BLaER1 (cell line): ENCODE measurements at regions not wholly inside any gene's neighbourhood (a gene's known extent, or its start where the extent isn't known, plus 50 kb on each side); places are given as distances from the start of the nearest gene placed in this dataset.

Experiments used
- H3K27ac ChIP-seq: shearing (Covaris generic); formaldehyde crosslinking; 2 replicates; pipeline ENCODE4 v1.8.1; 2022
- H3K27me3 ChIP-seq: shearing (Covaris generic); formaldehyde crosslinking; 2 replicates; pipeline ENCODE4 v1.8.1; 2022
- H3K36me3 ChIP-seq: shearing (Covaris generic); formaldehyde crosslinking; 2 replicates; pipeline ENCODE4 v1.8.1; 2022
- H3K4me1 ChIP-seq: shearing (Covaris generic); formaldehyde crosslinking; 2 replicates; pipeline ENCODE4 v1.8.1; 2022
- H3K4me2 ChIP-seq: shearing (Covaris generic); formaldehyde crosslinking; 2 replicates; pipeline ENCODE4 v1.8.1; 2022
- H3K4me3 ChIP-seq: shearing (Covaris generic); formaldehyde crosslinking; 2 replicates; pipeline ENCODE4 v1.8.1; 2022
- H3K9ac ChIP-seq: shearing (Covaris generic); formaldehyde crosslinking; 2 replicates; pipeline ENCODE4 v1.8.1; 2022
- H3K9me3 ChIP-seq: shearing (Covaris generic); formaldehyde crosslinking; 2 replicates; pipeline ENCODE4 v1.8.1; 2022
- H4K20me1 ChIP-seq: shearing (Covaris generic); formaldehyde crosslinking; 2 replicates; pipeline ENCODE4 v1.8.1; 2022
- Cebpa-rat ChIP-seq: shearing (Covaris generic); IDR thresholded peaks from 2 replicates; pipeline ENCODE4 v1.8.1; 2022

DNA sequence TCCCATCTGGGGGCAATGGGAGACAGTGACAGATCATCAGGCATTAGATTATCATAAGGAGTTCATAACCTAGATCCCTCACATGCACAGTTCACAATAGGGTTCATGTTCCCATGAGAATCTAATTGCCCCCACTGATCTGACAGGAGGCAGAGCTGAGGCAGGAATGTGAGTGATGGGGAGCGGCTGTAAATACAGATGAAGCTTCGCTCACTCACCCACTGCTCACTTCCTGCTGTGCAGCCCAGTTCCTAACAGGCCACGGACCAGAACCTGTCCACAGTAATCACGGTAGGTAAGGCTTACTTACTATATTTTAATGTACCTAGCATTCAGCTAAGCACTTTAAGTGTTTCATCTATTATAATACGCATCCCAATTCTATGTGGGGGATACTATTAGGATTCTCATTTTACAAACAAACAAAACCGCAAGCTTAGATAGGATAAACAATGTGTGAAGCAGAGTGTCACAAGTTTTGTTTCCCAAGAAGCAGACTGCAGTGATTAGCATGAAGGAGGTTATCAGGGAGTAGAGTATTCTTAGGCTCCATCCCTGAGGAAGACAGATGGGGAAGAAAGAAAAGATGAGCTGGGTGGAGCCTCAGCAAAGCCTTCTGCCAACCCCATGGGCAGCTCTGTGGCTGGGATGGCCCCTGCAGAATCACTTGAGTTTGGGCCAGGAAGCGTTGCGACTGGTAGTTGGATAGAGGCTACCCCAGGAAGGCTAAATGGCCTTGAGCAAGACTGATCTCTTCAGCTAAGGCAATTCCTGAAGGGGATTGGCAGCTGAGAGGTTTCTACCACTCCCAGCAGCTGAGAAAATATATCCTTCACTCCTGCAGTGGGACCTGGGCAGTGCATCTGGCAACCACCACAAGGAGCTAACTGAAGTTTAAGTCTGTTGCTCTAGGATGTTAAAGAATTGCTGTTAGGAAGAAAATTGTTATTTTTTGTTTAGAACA, 133.1 kb downstream of the MREG start:
- no peak overlapping the region for H3K4me2 ChIP-seq
- no peak overlapping the region for H3K4me3 ChIP-seq
- no peaks in the 10 kb centered on the region for H3K9me3 ChIP-seq
- H4K20me1 ChIP-seq = no peaks in the 10 kb centered on the region
- no peak overlapping the region for H3K9ac ChIP-seq
- H3K27me3 ChIP-seq = no peaks in the 10 kb centered on the region
- no peak overlapping the region for H3K27ac ChIP-seq
- H3K4me1 ChIP-seq = no peaks in the 10 kb centered on the region
- no peaks in the 10 kb centered on the region for H3K36me3 ChIP-seq
- TF ChIP-seq Cebpa-rat = no peak

DNA sequence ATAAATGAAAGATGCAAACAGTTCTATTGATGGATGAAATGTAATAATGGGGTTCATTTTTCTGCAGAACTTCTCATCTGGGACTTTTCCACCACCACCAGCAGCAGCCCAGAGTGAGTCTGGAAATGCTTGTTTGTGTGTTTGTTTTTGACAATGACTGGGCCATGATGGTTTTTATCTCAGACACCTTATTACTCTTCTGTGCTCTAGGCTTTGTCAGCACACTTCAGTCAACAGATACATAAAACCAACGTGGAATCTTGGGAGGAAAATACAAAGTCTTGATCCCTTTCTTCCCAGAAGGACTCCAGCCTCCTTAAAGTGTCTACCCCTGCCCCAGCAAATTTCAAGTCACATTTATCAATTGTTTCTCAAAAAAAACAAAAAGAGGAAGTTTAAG, 134.0 kb downstream of the MREG start:
- H3K9me3 ChIP-seq = no peaks in the 10 kb centered on the region
- no peaks in the 10 kb centered on the region for H3K27me3 ChIP-seq
- H3K4me3 ChIP-seq = no peak overlapping the region
- no peaks in the 10 kb centered on the region for H3K4me1 ChIP-seq
- H4K20me1 ChIP-seq = no peaks in the 10 kb centered on the region
- no peaks in the 10 kb centered on the region for H3K36me3 ChIP-seq
- TF ChIP-seq Cebpa-rat = no peak
- no peak overlapping the region for H3K4me2 ChIP-seq
- no peak overlapping the region for H3K9ac ChIP-seq
- no peak overlapping the region for H3K27ac ChIP-seq

DNA sequence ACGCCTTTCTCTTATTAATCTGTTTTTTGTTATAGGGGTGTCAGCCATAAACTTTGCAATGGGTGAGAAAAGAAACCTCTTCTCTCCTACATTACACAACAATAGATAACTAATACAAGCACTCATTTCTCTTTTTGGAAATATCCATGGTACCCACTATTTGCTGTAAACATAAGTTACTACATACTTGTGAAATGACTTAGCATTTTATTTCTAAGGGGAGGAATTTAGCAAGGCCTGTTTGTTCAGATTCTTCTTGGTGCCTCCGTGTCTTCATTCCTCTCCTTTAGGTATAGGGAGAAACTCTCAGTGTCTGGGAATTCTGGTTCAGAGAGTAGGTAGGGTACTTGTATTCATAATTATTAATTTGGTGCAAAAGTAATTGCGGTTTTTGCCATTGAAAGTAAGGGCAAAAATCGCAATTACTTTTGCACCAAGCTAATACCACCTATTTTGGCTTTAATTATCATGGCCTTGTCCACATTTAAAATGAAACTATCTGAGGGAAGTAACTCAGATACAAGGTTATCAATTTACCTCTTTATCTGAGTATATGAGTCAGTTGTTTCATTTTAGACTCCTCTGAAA, 134.8 kb downstream of the MREG start:
- Histone ChIP-seq H3K27me3 (no peaks in the 10 kb centered on the region), H3K9ac (no peak overlapping the region), H3K27ac (no peak overlapping the region), H4K20me1 (no peaks in the 10 kb centered on the region), H3K4me2 (no peak overlapping the region), H3K4me3 (no peak overlapping the region), H3K9me3 (no peaks in the 10 kb centered on the region), H3K4me1 (no peaks in the 10 kb centered on the region), H3K36me3 (no peaks in the 10 kb centered on the region)
- no peak for TF ChIP-seq Cebpa-rat

DNA sequence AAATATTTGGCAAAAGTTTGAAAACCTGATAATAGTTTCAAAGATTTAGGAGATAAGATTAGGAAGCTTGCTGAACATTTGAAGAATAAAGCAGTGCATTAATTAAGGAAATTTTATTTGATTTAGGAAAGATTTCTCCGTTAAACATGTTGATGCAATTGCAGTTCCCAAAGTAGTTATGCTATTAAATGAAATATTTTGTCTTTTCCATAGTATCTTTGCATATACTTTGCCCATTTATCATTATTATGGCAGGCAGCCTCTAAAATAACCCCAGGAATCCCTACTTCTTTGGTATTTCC, 136.5 kb downstream of the MREG start:
- H3K9ac ChIP-seq = no peak overlapping the region
- H3K4me1 ChIP-seq = no peaks in the 10 kb centered on the region
- H4K20me1 ChIP-seq = no peaks in the 10 kb centered on the region
- H3K4me3 ChIP-seq = no peak overlapping the region
- H3K4me2 ChIP-seq = no peak overlapping the region
- H3K36me3 ChIP-seq = no peaks in the 10 kb centered on the region
- TF ChIP-seq Cebpa-rat = no peak
- H3K27ac ChIP-seq = no peak overlapping the region
- no peaks in the 10 kb centered on the region for H3K9me3 ChIP-seq
- H3K27me3 ChIP-seq = no peaks in the 10 kb centered on the region

DNA sequence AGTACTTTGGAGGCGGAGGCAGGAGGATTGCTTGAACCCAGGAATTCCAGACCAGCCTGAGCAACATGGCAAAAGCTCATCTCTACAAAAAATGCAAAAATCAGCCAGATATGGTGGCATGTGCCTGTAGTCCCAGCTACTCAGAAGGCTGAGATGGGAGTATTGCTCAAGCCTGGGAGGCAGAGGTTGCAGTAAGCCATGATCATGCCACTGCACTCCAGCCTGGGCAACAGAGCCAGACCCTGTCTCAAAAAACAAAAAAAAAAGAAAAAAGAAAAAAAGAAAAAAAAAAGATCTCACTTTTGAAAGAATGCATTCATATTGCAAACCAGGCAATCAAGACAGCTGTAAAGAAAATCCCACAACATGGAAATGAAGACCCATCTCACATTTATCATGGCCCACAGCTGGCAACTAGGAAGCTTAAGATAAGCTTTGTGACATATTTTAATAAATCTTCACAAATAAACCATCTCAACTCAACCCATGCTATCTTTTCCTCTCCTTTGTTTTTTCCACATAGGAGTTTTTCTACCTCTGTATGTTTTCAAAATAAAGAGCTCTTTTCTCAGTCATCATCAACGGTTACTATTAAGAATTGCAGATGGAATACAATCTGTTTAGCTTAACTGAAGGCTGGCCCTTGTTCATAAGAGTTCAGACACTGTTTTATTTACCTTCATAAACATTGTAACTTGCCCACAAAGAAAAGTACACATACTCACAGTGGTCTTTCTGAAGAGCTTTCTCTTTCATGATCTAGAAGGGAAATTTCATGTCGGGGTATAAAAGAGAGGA, 137.0 kb downstream of the MREG start:
- no peaks in the 10 kb centered on the region for H3K4me1 ChIP-seq
- no peaks in the 10 kb centered on the region for H3K27me3 ChIP-seq
- TF ChIP-seq Cebpa-rat = no peak
- H4K20me1 ChIP-seq = no peaks in the 10 kb centered on the region
- no peaks in the 10 kb centered on the region for H3K9me3 ChIP-seq
- H3K4me2 ChIP-seq = no peak overlapping the region
- no peak overlapping the region for H3K4me3 ChIP-seq
- no peak overlapping the region for H3K9ac ChIP-seq
- H3K36me3 ChIP-seq = no peaks in the 10 kb centered on the region
- no peak overlapping the region for H3K27ac ChIP-seq

DNA sequence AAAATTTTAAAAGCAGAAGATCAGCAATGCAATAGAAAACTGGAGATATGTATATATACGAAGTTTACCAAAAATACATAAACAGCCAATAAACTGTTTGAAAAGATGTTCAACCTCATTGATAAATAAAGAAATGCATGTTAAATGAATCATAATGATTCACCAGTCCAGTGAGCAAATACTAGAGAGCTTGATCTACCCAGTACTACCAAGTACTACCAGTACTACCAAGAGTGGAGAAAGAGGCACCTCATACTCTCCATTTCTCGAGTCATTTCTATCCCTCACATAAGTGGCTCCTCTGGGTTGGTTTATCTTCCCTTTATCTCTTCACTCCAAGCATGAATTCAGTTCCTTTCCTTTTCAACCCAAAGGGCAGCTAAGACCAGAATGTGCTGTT, 138.9 kb downstream of the MREG start:
- TF ChIP-seq Cebpa-rat = no peak
- no peaks in the 10 kb centered on the region for H3K9me3 ChIP-seq
- H3K4me2 ChIP-seq = no peak overlapping the region
- H3K4me1 ChIP-seq = no peaks in the 10 kb centered on the region
- no peaks in the 10 kb centered on the region for H3K27me3 ChIP-seq
- no peak overlapping the region for H3K27ac ChIP-seq
- H4K20me1 ChIP-seq = no peaks in the 10 kb centered on the region
- H3K36me3 ChIP-seq = no peaks in the 10 kb centered on the region
- no peak overlapping the region for H3K4me3 ChIP-seq
- H3K9ac ChIP-seq = no peak overlapping the region

DNA sequence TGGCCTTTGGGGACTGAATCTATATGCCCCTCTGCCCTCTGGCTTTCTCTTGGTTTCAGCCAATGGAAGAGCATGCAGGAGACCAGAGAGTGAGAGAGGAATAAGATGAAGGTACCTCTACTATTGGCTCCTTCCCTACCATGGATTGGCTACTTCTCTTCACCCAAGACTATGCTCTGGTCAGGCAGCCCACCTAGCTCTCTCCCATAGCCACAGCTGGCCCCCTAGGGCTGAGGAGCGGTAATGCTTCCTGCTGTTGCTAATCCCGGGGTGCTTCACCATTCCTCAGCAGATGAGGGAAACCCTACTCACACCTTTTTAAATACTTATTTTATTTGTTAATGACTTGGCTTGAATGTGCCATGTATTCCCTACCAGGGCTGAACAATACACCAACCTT, 142.4 kb downstream of the MREG start:
- no peak for TF ChIP-seq Cebpa-rat
- no peak overlapping the region for H3K4me3 ChIP-seq
- H3K4me2 ChIP-seq = no peak overlapping the region
- H3K27ac ChIP-seq = no peak overlapping the region
- no peak overlapping the region for H3K9ac ChIP-seq
- no peaks in the 10 kb centered on the region for H4K20me1 ChIP-seq
- H3K36me3 ChIP-seq = no peaks in the 10 kb centered on the region
- no peaks in the 10 kb centered on the region for H3K4me1 ChIP-seq
- H3K9me3 ChIP-seq = no peaks in the 10 kb centered on the region
- H3K27me3 ChIP-seq = no peaks in the 10 kb centered on the region

DNA sequence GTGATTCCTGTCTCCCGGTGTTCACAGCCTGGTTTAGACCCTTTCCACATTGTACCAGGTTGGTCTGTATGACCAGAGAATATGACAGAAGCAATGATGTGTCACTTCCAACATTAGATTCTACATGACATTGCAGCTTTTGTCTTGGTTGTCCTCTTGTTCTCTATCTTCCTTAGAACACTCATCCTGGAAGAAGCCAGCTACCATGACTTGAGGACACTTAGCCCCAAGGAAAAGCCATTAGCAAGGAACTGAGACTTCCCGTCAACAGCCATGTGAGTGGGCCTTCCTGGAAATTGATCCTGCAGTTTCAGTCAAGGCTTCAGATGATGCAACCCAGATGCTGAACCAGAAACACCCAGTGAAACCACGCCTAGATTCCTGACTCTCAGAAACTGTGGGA, 143.3 kb downstream of the MREG start:
- no peaks in the 10 kb centered on the region for H3K27me3 ChIP-seq
- H3K4me2 ChIP-seq = no peak overlapping the region
- no peak overlapping the region for H3K27ac ChIP-seq
- no peaks in the 10 kb centered on the region for H3K4me1 ChIP-seq
- TF ChIP-seq Cebpa-rat = no peak
- H3K9ac ChIP-seq = no peak overlapping the region
- no peaks in the 10 kb centered on the region for H4K20me1 ChIP-seq
- H3K36me3 ChIP-seq = no peaks in the 10 kb centered on the region
- no peak overlapping the region for H3K4me3 ChIP-seq
- H3K9me3 ChIP-seq = no peaks in the 10 kb centered on the region

DNA sequence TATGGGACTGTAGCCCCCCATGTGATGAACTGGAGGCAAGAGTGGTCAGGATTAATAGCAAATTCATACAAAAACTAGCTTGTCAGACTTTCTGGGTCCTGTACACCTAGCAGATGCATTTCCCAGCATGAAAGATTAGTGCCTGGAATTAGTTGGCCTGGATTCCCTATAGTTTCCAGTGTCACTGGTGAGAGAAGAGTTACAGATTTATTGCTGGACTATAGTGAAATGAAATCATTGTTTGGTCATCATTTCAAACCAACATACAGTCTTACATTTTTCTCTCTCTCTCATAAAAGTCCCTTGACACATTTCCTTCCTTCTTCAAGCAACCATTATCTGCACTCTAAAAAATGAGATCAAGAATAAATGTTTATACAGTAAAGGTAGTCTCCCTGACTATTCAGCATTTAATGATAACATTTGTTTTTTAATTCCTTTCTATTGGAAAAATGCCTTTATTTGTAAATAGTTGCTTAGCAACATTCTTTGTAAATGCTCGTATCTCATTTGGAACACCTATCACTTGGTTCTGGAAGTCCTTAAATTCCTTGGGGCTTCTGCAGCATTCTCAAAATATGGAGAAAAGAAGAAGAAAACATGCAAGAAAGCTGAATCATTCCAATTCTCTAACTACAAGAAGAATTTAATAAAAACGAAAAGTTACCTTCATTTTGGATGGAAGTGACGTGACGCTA, 144.4 kb downstream of the MREG start:
- H3K4me2 ChIP-seq = no peak overlapping the region
- H3K27ac ChIP-seq = no peak overlapping the region

DNA sequence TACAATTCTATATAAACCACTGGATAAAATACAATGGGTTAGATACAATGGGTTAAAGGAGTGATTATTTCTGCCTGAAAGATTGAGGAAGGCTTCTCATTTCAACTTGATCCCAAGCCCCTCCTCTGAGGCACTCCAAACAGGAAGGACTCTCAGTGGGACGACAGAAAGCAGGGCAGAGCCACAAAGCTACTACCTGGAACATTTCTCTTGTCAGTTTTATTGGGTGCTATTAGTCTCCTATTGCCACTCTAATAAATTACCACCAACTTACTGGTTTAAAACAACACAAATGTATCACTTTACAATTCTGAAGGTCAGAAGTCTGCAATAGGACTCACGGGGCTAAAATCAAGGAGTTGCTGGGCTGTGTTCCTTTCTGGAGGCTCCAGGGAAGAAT, 146.7 kb downstream of the MREG start:
- Histone ChIP-seq H3K4me1 (no peaks in the 10 kb centered on the region), H4K20me1 (no peaks in the 10 kb centered on the region), H3K4me3 (no peak overlapping the region), H3K9me3 (no peaks in the 10 kb centered on the region), H3K27me3 (no peaks in the 10 kb centered on the region), H3K36me3 (no peaks in the 10 kb centered on the region), H3K9ac (no peak overlapping the region), H3K27ac (no peak overlapping the region), H3K4me2 (no peak overlapping the region)
- no peak for TF ChIP-seq Cebpa-rat

More for the DNA sequence above, 144.4 kb downstream of the MREG start:
- H3K27me3 ChIP-seq = no peaks in the 10 kb centered on the region
- H3K36me3 ChIP-seq = no peaks in the 10 kb centered on the region
- no peak overlapping the region for H3K9ac ChIP-seq
- H3K4me3 ChIP-seq = no peak overlapping the region
- no peaks in the 10 kb centered on the region for H4K20me1 ChIP-seq
- no peak for TF ChIP-seq Cebpa-rat
- H3K9me3 ChIP-seq = no peaks in the 10 kb centered on the region
- no peaks in the 10 kb centered on the region for H3K4me1 ChIP-seq
